HG03066 (cell line): ENCODE measurements at regions not wholly inside any gene's neighbourhood (a gene's known extent, or its start where the extent isn't known, plus 50 kb on each side); places are given as distances from the start of the nearest gene placed in this dataset.
"Not testable (repeated sequence)": the region's sequence is repeated elsewhere in the genome, so short reads cannot be mapped to it uniquely, and the experiment has no call there.

Experiments
- ATAC-seq: cut with Tn5 transposase; IDR thresholded peaks from one replicate; pipeline ENCODE4 v1.9.1; 2021; ENCODE audit warnings: low read depth; ENCODE audit not compliant: unreplicated experiment

- ATAC-seq, result no peak
Observed at GRCh38 chr6:14216946-14217684, 99.5 kb downstream of the CD83 start.

GRCh38 chr6:14217728-14218518 lies 100.4 kb downstream of the CD83 start:
- no peak for ATAC-seq

GRCh38 chr6:14218519-14218800 lies 100.9 kb downstream of the CD83 start:
- ATAC-seq, result no peak

GRCh38 chr6:14221564-14222279 lies 104.2 kb downstream of the CD83 start:
- ATAC-seq, result no peak

- ATAC-seq, result no peak
Observed at GRCh38 chr6:14222956-14223355, 105.4 kb downstream of the CD83 start.

- no peak for ATAC-seq
Observed at GRCh38 chr6:14224359-14225103, 107.0 kb downstream of the CD83 start.

GRCh38 chr6:14226051-14226660 lies 108.6 kb downstream of the CD83 start:
- no peak for ATAC-seq

GRCh38 chr6:14228571-14228970 lies 111.0 kb downstream of the CD83 start:
- no peak for ATAC-seq

GRCh38 chr6:14231071-14231483 lies 113.5 kb downstream of the CD83 start:
- ATAC-seq, result no peak

GRCh38 chr6:14231501-14232280 lies 114.1 kb downstream of the CD83 start:
- ATAC-seq, result no peak

- no peak for ATAC-seq
Observed at GRCh38 chr6:14232889-14233288, 115.3 kb downstream of the CD83 start.

- ATAC-seq, result no peak
Observed at GRCh38 chr6:14235653-14236356, 118.2 kb downstream of the CD83 start.

- ATAC-seq, result no peak
Observed at GRCh38 chr6:14239097-14239496, 121.5 kb downstream of the CD83 start.

GRCh38 chr6:14240411-14241166 lies 123.0 kb downstream of the CD83 start:
- peak; percentile 27 for ATAC-seq

GRCh38 chr6:14241255-14242070 lies 123.9 kb downstream of the CD83 start:
- ATAC-seq, result peak; percentile 82

GRCh38 chr6:14242912-14243311 lies 125.3 kb downstream of the CD83 start:
- ATAC-seq, result not testable (repeated sequence)

GRCh38 chr6:14243597-14243996 lies 126.0 kb downstream of the CD83 start:
- no peak for ATAC-seq
